Endothelial cell of umbilical vein (primary cell): ENCODE measurements at regions not wholly inside any gene's neighbourhood (a gene's known extent, or its start where the extent isn't known, plus 50 kb on each side); places are given as distances from the start of the nearest gene placed in this dataset.

ENCODE experiments used
- BruUV-seq: library from RNA; stranded (reverse); fragments of 400-500 nt; replicated peaks from 2 replicates; lab custom pipeline; 2021; lab: Mats Ljungman, UMichigan
- CTCF ChIA-PET: fragments of 300-600, 350-600 bp; sonication (Branson Sonifier 250); formaldehyde crosslinking; loops from one replicate; lab custom pipeline; 2021; ENCODE audit warnings: antibody characterized with exemption, inconsistent platforms; lab: Charles Lee
- POLR2A ChIA-PET: fragments of 300-600, 350-600 bp; sonication (Branson Sonifier 250); formaldehyde crosslinking; loops from one replicate; lab custom pipeline; 2021; ENCODE audit warnings: antibody characterized with exemption, inconsistent platforms; lab: Charles Lee
- DNase-seq: peaks from one replicate; pipeline ENCODE4 v3.0.0-alpha.2; 2011; ENCODE audit warnings: low read depth, low spot score
- FAIRE-seq: peaks from 2 replicates; lab custom pipeline; 2011; peaks lifted over from hg19 to GRCh38; lab: Jason Lieb, UNC
- H2AFZ ChIP-seq: 2 replicates; pipeline ENCODE4 v1.6.0; 2012; ENCODE audit warnings: low read depth, low read length, control low read depth, inconsistent platforms
- H3K27ac ChIP-seq: 2 replicates; pipeline ENCODE4 v1.5.1; 2011; ENCODE audit warnings: low read depth, mild to moderate bottlenecking, control low read depth, low read length, moderate library complexity; ENCODE audit not compliant: insufficient read depth
- H3K27me3 ChIP-seq, 2 experiments: 2 replicates each; pipeline versions ENCODE4 v1.6.0 to v1.6.1; 2011; ENCODE audit warnings: low read length in 2 of 2, mixed read lengths in 1 of 2; ENCODE audit not compliant: control insufficient read depth in 2 of 2, insufficient read depth in 2 of 2
- H3K36me3 ChIP-seq, 2 experiments: 2 replicates in 1 of 2; 3 replicates in 1 of 2; pipeline ENCODE4 v1.5.1; 2011; ENCODE audit warnings: low read length in 2 of 2, mild to moderate bottlenecking in 1 of 2, moderate library complexity in 1 of 2; ENCODE audit not compliant: control insufficient read depth in 2 of 2, insufficient read depth in 2 of 2; ENCODE audit errors: extremely low read depth in 1 of 2
- H3K4me1 ChIP-seq: 3 replicates; pipeline ENCODE4 v1.5.1; 2011; ENCODE audit warnings: mild to moderate bottlenecking, low read length; ENCODE audit not compliant: control insufficient read depth, insufficient read depth; ENCODE audit errors: extremely low read depth
- H3K4me2 ChIP-seq: 2 replicates; pipeline ENCODE4 v1.6.1; 2011; ENCODE audit warnings: low read length, control low read depth, mixed read lengths; ENCODE audit not compliant: insufficient read depth
- H3K4me3 ChIP-seq, 3 experiments: fragments of 200-600 bp in 1 of 3; sonication (generic), shearing (Covaris generic) in 1 of 3; replicated peaks in 1 of 3; 2 replicates each; pipeline ENCODE4 v1.5.1; 2011 to 2016; ENCODE audit warnings: control low read depth in 3 of 3, low read length in 3 of 3, mild to moderate bottlenecking in 2 of 3, inconsistent platforms in 1 of 3, low read depth in 1 of 3, moderate library complexity in 1 of 3; ENCODE audit not compliant: insufficient read depth in 1 of 3
- H3K79me2 ChIP-seq: 2 replicates; pipeline ENCODE4 v1.6.0; 2012; ENCODE audit warnings: low read length, inconsistent platforms; ENCODE audit not compliant: control insufficient read depth, insufficient read depth
- H3K9ac ChIP-seq: replicated peaks from 2 replicates; pipeline ENCODE3; 2011; ENCODE audit warnings: low read length, control low read depth; ENCODE audit not compliant: insufficient read depth; ENCODE audit errors: extremely low read depth
- H3K9me1 ChIP-seq: replicated peaks from 3 replicates; pipeline ENCODE4 v1.6.0; 2011; ENCODE audit warnings: mild to moderate bottlenecking, low read length; ENCODE audit not compliant: control insufficient read depth, insufficient read depth; ENCODE audit errors: extremely low read depth
- H3K9me3 ChIP-seq: replicated peaks from 2 replicates; pipeline ENCODE4 v1.5.1; 2012; ENCODE audit warnings: low read length, inconsistent platforms; ENCODE audit not compliant: control insufficient read depth, insufficient read depth
- H4K20me1 ChIP-seq: replicated peaks from 2 replicates; pipeline ENCODE3; 2011; ENCODE audit warnings: mild to moderate bottlenecking, low read length; ENCODE audit not compliant: control insufficient read depth, insufficient read depth; ENCODE audit errors: extremely low read depth
- FOS ChIP-seq: IDR thresholded peaks from 2 replicates; pipeline ENCODE4 v1.6.1; 2011; ENCODE audit warnings: mild to moderate bottlenecking, low read length, moderate library complexity, borderline replicate concordance; ENCODE audit not compliant: insufficient read depth
- GATA2 ChIP-seq: IDR thresholded peaks from 2 replicates; pipeline ENCODE4 v1.7.0; 2011; ENCODE audit warnings: low read depth, mild to moderate bottlenecking, moderate library complexity, mixed read lengths, low read length; ENCODE audit not compliant: insufficient read length, insufficient read depth
- POLR2A ChIP-seq: IDR thresholded peaks from 2 replicates; pipeline ENCODE4 v1.6.1; 2012; ENCODE audit warnings: low read depth, mild to moderate bottlenecking, control low read depth, low read length
- POLR2AphosphoS5 ChIP-seq: IDR thresholded peaks from 2 replicates; pipeline ENCODE4 v1.6.1; 2012; ENCODE audit warnings: low read depth, mild to moderate bottlenecking, control low read depth, low read length, moderate library complexity; ENCODE audit not compliant: insufficient read depth
- dilution Hi-C: fragments of 300-500 bp; cut with MboI; formaldehyde crosslinking; loops from one replicate; pipeline ENCODE4 v1.15.0; 2019; ENCODE audit warnings: low sequenced_read_pairs; ENCODE audit not compliant: extremely low pct_ligation_motif_present
- intact Hi-C: fragments of 100-400 bp; cut with micrococcal nuclease; formaldehyde crosslinking; loops from one replicate; pipeline ENCODE4 v1.10.0; 2022
- TF ChIP-seq, protein P1 (sequence below): IDR thresholded peaks from 2 replicates; pipeline ENCODE4 v1.6.1; 2011; ENCODE audit not compliant: insufficient read depth, insufficient read length

DNA sequence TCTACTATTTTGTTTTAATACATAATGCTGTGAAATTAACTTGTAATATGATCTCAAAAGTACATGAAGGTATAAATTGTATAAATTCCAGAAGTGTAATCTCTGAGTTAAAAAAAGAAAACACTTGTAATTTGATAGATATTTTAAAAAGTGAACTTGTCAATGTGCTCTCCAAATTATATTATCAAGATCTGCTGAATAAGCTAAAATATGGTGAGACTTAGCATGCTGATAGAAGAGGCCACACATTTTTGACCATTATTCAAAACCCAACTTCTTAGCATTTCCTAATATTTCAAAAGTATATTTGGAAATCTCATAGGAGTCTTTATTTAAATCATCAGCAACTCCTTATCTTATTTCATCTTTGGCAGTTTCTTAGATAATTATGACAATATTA, 657.1 kb upstream of the BOD1L1 start:
- no peak for DNase-seq
- H3K27me3 ChIP-seq = no peaks in the 10 kb centered on the region
- H3K9me3 ChIP-seq = no peaks in the 10 kb centered on the region
- ChIA-PET POLR2A (no interaction called here), CTCF (no interaction called here)
- intact Hi-C loops (no loop called here), dilution Hi-C loops (no loop called here)
- no peaks in the 10 kb centered on the region for H3K9me1 ChIP-seq
- H2AFZ ChIP-seq = no peak overlapping the region
- H3K4me1 ChIP-seq = no peaks in the 10 kb centered on the region
- no peaks in the 10 kb centered on the region for H3K79me2 ChIP-seq
- H4K20me1 ChIP-seq = no peaks in the 10 kb centered on the region
- no peak for FAIRE-seq
- no peak overlapping the region for H3K4me2 ChIP-seq
- H3K27ac ChIP-seq = no peak overlapping the region
- no peak overlapping the region for H3K4me3 ChIP-seq
- no peaks in the 10 kb centered on the region for H3K36me3 ChIP-seq
- H3K9ac ChIP-seq = no peak overlapping the region
- TF ChIP-seq GATA2 (no peak), FOS (no peak)
- TF ChIP-seq, protein P1, sequence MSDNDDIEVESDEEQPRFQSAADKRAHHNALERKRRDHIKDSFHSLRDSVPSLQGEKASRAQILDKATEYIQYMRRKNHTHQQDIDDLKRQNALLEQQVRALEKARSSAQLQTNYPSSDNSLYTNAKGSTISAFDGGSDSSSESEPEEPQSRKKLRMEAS = no peak
- no TSS peak for BruUV-seq

DNA sequence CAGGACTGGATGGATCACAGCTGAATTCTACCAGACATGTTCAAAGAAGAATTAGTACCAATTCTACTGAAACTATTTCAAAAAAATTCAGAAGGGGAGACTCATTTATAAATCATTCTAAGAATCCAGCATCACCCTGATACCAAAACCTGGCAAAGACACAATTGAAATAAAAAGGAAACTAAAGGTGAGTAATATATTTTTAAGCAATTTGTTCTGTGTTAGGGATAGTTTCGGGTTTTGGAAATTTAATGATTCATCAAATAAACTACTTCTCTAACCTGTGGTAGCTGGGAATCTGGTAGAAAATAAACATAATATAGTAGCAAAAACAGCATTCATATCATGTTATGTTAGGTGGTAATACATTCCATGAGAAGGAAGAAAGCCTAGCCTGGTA, 662.2 kb upstream of the BOD1L1 start:
- H3K4me2 ChIP-seq = no peak overlapping the region
- no peaks in the 10 kb centered on the region for H4K20me1 ChIP-seq
- DNase-seq (no peak), FAIRE-seq (no peak)
- H3K79me2 ChIP-seq = no peaks in the 10 kb centered on the region
- BruUV-seq = no TSS peak
- ChIA-PET POLR2A (no interaction called here), CTCF (no interaction called here)
- H3K9ac ChIP-seq = no peak overlapping the region
- H3K36me3 ChIP-seq = no peaks in the 10 kb centered on the region
- TF ChIP-seq POLR2A (no peak), GATA2 (no peak), POLR2AphosphoS5 (no peak)
- H3K4me1 ChIP-seq = no peaks in the 10 kb centered on the region
- no peaks in the 10 kb centered on the region for H3K9me1 ChIP-seq
- H2AFZ ChIP-seq = no peak overlapping the region
- no peak overlapping the region for H3K4me3 ChIP-seq
- H3K27me3 ChIP-seq = no peaks in the 10 kb centered on the region
- intact Hi-C loops = no loop called here
- dilution Hi-C loops = no loop called here
- H3K27ac ChIP-seq = no peak overlapping the region
- H3K9me3 ChIP-seq = no peaks in the 10 kb centered on the region
